SK-N-SH treated with all-trans-retinoic acid at 6 μM for 48 hours (cell line): ENCODE measurements at regions not wholly inside any gene's neighbourhood (a gene's known extent, or its start where the extent isn't known, plus 50 kb on each side); places are given as distances from the start of the nearest gene placed in this dataset.

Experiments
- ATAC-seq: fragments of 200-7000 bp; cut with Tn5 transposase; 3 replicates; pipeline ENCODE4 v1.9.1; 2020; ENCODE audit warnings: mild to moderate bottlenecking, moderate library complexity
- ARNTL ChIP-seq: fragments of 450-650 bp; formaldehyde crosslinking; IDR thresholded peaks from 2 replicates; pipeline ENCODE4 v1.5.0; 2020; ENCODE audit warnings: low read depth, mild to moderate bottlenecking, moderate library complexity, borderline replicate concordance
- BACH2 ChIP-seq: fragments of 250-450 bp; sonication (Bioruptor Pico); IDR thresholded peaks from 2 replicates; pipeline ENCODE4 v1.9.0; 2021; ENCODE audit warnings: mild to moderate bottlenecking, borderline replicate concordance
- CSDC2 ChIP-seq: fragments of 250-450 bp; sonication (Bioruptor Pico); IDR thresholded peaks from 2 replicates; pipeline ENCODE4 v1.5.0; 2020; ENCODE audit warnings: mild to moderate bottlenecking, moderate library complexity
- ESRRG ChIP-seq: fragments of 250-450 bp; sonication (Bioruptor Pico); IDR thresholded peaks from 2 replicates; pipeline ENCODE4 v1.6.1; 2021; ENCODE audit warnings: mild to moderate bottlenecking
- GLIS3 ChIP-seq: fragments of 250-450 bp; sonication (Bioruptor Pico); IDR thresholded peaks from 2 replicates; pipeline ENCODE4 v1.5.0; 2020; ENCODE audit warnings: mild to moderate bottlenecking, moderate library complexity
- ISL1 ChIP-seq: fragments of 250-450 bp; sonication (Bioruptor Pico); IDR thresholded peaks from 2 replicates; pipeline ENCODE4 v2.1.2; 2022; ENCODE audit warnings: mild to moderate bottlenecking, moderate library complexity
- OSR1 ChIP-seq: fragments of 250-450 bp; sonication (Bioruptor Pico); IDR thresholded peaks from 2 replicates; pipeline ENCODE4 v1.8.0; 2022; ENCODE audit warnings: moderate library complexity, mild to moderate bottlenecking, inconsistent platforms
- PPARA ChIP-seq: fragments of 250-450 bp; sonication (Bioruptor Pico); IDR thresholded peaks from 2 replicates; pipeline ENCODE4 v1.5.0; 2020; ENCODE audit warnings: mild to moderate bottlenecking, borderline replicate concordance
- RARB ChIP-seq: fragments of 250-450 bp; sonication (Bioruptor Pico); IDR thresholded peaks from 2 replicates; pipeline ENCODE4 v1.8.0; 2021; ENCODE audit warnings: mild to moderate bottlenecking, moderate library complexity
- SNAI2 ChIP-seq: fragments of 250-450 bp; sonication (Bioruptor Pico); IDR thresholded peaks from 2 replicates; pipeline ENCODE4 v1.5.0; 2020; ENCODE audit warnings: mild to moderate bottlenecking, moderate library complexity
- TCF4 ChIP-seq: fragments of 250-450 bp; sonication (Bioruptor Pico); IDR thresholded peaks from 2 replicates; pipeline ENCODE4 v1.8.0; 2021; ENCODE audit warnings: mild to moderate bottlenecking, moderate library complexity, borderline replicate concordance
- TOX ChIP-seq: fragments of 250-450 bp; sonication (Bioruptor Pico); IDR thresholded peaks from 2 replicates; pipeline ENCODE4 v1.8.0; 2021; ENCODE audit warnings: mild to moderate bottlenecking, moderate library complexity, borderline replicate concordance
- ZC3H10 ChIP-seq: fragments of 250-450 bp; sonication (Bioruptor Pico); IDR thresholded peaks from 2 replicates; pipeline ENCODE4 v1.5.1; 2021; ENCODE audit warnings: mild to moderate bottlenecking, moderate library complexity
- ZFP3 ChIP-seq: fragments of 250-450 bp; sonication (Bioruptor Pico); IDR thresholded peaks from 2 replicates; pipeline ENCODE4 v1.5.0; 2020; ENCODE audit warnings: mild to moderate bottlenecking, moderate library complexity
- ZFP30 ChIP-seq: fragments of 450-650 bp; formaldehyde crosslinking; IDR thresholded peaks from 2 replicates; pipeline ENCODE4 v1.5.0; 2022; ENCODE audit warnings: mild to moderate bottlenecking, moderate library complexity
- ZNF565 ChIP-seq: fragments of 450-650 bp; formaldehyde crosslinking; conservative IDR thresholded peaks from 2 replicates; pipeline ENCODE4 v1.5.0; 2020; ENCODE audit warnings: low read depth, mild to moderate bottlenecking, moderate library complexity
- ZNF70 ChIP-seq: fragments of 450-650 bp; formaldehyde crosslinking; IDR thresholded peaks from 2 replicates; pipeline ENCODE4 v1.5.0; 2020; ENCODE audit warnings: mild to moderate bottlenecking, moderate library complexity
- ZNF8 ChIP-seq: fragments of 450-650 bp; formaldehyde crosslinking; IDR thresholded peaks from 2 replicates; pipeline ENCODE4 v1.5.0; 2020; ENCODE audit warnings: mild to moderate bottlenecking, moderate library complexity
- TF ChIP-seq, protein P1 (sequence below): fragments of 250-450 bp; sonication (Bioruptor Pico); IDR thresholded peaks from 2 replicates; pipeline ENCODE4 v1.5.1; 2020; ENCODE audit warnings: low read depth, mild to moderate bottlenecking, moderate library complexity
- TF ChIP-seq, protein P2 (sequence below): fragments of 250-450 bp; sonication (Bioruptor Pico); IDR thresholded peaks from 2 replicates; pipeline ENCODE4 v1.8.0; 2021; ENCODE audit warnings: low read depth, mild to moderate bottlenecking, moderate library complexity, borderline replicate concordance
- TF ChIP-seq, protein P3 (sequence below): fragments of 250-450 bp; sonication (Bioruptor Pico); IDR thresholded peaks from 2 replicates; pipeline ENCODE4 v1.8.0; 2020; ENCODE audit warnings: mild to moderate bottlenecking, moderate library complexity, borderline replicate concordance
- TF ChIP-seq, protein P4 (sequence below): fragments of 250-450 bp; sonication (Bioruptor Pico); IDR thresholded peaks from 2 replicates; pipeline ENCODE4 v1.5.0; 2020; ENCODE audit warnings: mild to moderate bottlenecking, moderate library complexity
- TF ChIP-seq, protein P5 (sequence below): fragments of 250-450 bp; sonication (Bioruptor Pico); IDR thresholded peaks from 2 replicates; pipeline ENCODE4 v1.5.1; 2021; ENCODE audit warnings: mild to moderate bottlenecking, moderate library complexity

DNA sequence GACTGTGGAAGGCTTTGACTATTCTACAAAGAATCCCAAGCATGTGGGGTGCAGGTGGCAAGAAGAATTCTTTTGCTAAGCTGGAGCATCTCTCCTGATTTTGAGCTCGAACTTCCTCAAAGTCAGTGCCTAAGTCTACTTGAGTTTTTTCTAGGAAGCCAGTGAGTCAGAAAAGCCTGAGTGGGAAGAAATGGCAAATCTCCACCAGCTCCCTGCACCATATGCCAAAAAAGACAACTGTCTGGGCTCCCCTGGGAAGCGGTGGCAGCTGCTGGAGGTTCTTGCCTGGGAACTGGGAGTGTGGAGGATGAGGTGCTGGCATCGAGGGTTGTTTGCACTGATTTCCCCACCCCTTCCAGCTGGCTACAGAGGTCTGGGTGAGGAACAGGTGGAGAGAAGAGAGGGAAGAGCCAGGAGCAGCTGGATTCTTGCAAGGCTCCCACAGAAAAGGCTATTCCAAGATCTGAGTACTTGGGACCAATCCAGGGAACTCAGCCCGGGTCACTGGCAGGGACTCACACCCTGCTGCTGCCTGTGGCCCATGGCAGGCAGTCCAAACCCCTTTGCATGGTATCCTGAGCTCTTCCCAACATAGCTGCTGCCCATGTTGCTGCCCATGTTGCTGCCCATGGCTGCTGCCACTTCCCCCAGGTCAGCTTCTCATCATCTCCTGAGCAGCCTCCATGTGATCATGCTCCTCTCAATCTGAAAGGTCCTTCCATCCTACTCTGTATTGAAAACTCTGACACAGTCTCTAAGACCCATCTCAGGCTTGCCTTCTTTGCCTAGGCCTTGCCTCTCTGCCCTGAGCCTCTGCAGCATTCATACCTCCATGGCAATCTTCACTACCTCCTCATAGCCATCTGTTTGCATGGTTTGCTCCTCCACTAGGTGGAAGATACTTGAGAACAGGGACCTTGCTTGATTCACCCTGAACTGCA lies 128.3 kb upstream of the SPATS2L start:
- no peak for ATAC-seq
- TF ChIP-seq ZNF565 (CRISPR knock-in tag), result no peak
- TF ChIP-seq, protein P1, sequence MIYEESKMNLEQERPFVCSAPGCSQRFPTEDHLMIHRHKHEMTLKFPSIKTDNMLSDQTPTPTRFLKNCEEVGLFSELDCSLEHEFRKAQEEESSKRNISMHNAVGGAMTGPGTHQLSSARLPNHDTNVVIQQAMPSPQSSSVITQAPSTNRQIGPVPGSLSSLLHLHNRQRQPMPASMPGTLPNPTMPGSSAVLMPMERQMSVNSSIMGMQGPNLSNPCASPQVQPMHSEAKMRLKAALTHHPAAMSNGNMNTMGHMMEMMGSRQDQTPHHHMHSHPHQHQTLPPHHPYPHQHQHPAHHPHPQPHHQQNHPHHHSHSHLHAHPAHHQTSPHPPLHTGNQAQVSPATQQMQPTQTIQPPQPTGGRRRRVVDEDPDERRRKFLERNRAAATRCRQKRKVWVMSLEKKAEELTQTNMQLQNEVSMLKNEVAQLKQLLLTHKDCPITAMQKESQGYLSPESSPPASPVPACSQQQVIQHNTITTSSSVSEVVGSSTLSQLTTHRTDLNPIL (CRISPR knock-in tag), result no peak
- no peak for TF ChIP-seq TOX (CRISPR knock-in tag)
- TF ChIP-seq TCF4 (CRISPR knock-in tag), result no peak
- TF ChIP-seq GLIS3 (CRISPR knock-in tag), result no peak
- no peak for TF ChIP-seq ARNTL (CRISPR knock-in tag)
- TF ChIP-seq OSR1 (CRISPR knock-in tag), result no peak
- no peak for TF ChIP-seq ZNF70
- TF ChIP-seq ISL1 (CRISPR knock-in tag), result no peak
- no peak for TF ChIP-seq ZNF8 (CRISPR knock-in tag)
- TF ChIP-seq ZC3H10, result no peak
- TF ChIP-seq BACH2, result no peak
- no peak for TF ChIP-seq ZFP30 (CRISPR knock-in tag)
- no peak for TF ChIP-seq SNAI2 (CRISPR knock-in tag)
- TF ChIP-seq, protein P2, sequence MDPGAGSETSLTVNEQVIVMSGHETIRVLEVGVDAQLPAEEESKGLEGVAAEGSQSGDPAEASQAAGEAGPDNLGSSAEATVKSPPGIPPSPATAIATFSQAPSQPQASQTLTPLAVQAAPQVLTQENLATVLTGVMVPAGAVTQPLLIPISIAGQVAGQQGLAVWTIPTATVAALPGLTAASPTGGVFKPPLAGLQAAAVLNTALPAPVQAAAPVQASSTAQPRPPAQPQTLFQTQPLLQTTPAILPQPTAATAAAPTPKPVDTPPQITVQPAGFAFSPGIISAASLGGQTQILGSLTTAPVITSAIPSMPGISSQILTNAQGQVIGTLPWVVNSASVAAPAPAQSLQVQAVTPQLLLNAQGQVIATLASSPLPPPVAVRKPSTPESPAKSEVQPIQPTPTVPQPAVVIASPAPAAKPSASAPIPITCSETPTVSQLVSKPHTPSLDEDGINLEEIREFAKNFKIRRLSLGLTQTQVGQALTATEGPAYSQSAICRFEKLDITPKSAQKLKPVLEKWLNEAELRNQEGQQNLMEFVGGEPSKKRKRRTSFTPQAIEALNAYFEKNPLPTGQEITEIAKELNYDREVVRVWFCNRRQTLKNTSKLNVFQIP, result no peak

DNA sequence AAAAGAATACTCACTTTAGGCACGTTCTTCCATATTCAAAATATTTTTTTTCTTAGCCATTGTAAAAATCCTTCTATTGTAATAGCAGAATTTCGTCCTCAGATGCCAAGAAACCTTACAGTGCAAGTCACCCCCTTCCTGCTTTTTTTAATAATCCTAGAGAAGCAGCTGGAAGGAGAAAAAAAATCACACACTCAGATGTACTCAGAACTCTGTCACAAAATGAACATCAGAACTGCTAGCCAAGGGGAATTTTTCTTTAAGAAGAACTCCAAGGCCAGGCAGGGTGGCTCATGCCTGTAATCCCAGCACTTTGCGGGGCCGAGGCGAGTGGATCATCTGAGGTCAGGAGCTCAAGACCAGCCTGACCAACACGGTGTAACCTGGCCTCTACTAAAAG lies 127.3 kb upstream of the SPATS2L start:
- TF ChIP-seq ARNTL (CRISPR knock-in tag) (no peak), CSDC2 (CRISPR knock-in tag) (no peak)
- no peak for ATAC-seq

DNA sequence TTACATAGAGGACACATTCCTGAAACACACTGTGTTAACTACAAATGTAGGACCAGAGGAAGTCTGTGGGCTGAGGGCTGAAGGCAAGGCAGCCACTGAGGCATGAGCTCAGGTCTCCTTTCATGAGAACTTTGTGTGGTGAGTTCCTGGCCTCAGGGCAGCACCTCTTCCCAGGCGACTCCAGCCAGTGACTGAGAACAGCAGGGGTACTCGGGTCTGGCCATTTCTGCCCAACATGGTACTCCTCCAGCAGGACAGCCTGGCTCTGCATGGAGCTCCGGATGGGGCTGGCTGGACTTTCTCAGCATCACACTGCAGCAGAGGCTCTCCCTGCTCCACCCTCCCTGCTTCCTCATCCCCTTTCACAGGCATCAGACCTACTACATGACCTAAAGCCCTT lies 125.5 kb upstream of the SPATS2L start:
- ATAC-seq, result no peak
- no peak for TF ChIP-seq OSR1 (CRISPR knock-in tag)
- no peak for TF ChIP-seq ESRRG
- no peak for TF ChIP-seq RARB (CRISPR knock-in tag)
- TF ChIP-seq, protein P3, sequence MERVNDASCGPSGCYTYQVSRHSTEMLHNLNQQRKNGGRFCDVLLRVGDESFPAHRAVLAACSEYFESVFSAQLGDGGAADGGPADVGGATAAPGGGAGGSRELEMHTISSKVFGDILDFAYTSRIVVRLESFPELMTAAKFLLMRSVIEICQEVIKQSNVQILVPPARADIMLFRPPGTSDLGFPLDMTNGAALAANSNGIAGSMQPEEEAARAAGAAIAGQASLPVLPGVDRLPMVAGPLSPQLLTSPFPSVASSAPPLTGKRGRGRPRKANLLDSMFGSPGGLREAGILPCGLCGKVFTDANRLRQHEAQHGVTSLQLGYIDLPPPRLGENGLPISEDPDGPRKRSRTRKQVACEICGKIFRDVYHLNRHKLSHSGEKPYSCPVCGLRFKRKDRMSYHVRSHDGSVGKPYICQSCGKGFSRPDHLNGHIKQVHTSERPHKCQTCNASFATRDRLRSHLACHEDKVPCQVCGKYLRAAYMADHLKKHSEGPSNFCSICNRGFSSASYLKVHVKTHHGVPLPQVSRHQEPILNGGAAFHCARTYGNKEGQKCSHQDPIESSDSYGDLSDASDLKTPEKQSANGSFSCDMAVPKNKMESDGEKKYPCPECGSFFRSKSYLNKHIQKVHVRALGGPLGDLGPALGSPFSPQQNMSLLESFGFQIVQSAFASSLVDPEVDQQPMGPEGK (CRISPR knock-in tag), result no peak
- TF ChIP-seq ZNF70, result no peak
- TF ChIP-seq, protein P4, sequence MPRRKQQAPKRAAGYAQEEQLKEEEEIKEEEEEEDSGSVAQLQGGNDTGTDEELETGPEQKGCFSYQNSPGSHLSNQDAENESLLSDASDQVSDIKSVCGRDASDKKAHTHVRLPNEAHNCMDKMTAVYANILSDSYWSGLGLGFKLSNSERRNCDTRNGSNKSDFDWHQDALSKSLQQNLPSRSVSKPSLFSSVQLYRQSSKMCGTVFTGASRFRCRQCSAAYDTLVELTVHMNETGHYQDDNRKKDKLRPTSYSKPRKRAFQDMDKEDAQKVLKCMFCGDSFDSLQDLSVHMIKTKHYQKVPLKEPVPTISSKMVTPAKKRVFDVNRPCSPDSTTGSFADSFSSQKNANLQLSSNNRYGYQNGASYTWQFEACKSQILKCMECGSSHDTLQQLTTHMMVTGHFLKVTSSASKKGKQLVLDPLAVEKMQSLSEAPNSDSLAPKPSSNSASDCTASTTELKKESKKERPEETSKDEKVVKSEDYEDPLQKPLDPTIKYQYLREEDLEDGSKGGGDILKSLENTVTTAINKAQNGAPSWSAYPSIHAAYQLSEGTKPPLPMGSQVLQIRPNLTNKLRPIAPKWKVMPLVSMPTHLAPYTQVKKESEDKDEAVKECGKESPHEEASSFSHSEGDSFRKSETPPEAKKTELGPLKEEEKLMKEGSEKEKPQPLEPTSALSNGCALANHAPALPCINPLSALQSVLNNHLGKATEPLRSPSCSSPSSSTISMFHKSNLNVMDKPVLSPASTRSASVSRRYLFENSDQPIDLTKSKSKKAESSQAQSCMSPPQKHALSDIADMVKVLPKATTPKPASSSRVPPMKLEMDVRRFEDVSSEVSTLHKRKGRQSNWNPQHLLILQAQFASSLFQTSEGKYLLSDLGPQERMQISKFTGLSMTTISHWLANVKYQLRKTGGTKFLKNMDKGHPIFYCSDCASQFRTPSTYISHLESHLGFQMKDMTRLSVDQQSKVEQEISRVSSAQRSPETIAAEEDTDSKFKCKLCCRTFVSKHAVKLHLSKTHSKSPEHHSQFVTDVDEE, result no peak
- no peak for TF ChIP-seq BACH2
- TF ChIP-seq ZFP30 (CRISPR knock-in tag), result no peak
- TF ChIP-seq ZFP3 (CRISPR knock-in tag), result no peak
- no peak for TF ChIP-seq CSDC2 (CRISPR knock-in tag)
- TF ChIP-seq SNAI2 (CRISPR knock-in tag), result no peak
- TF ChIP-seq, protein P5, sequence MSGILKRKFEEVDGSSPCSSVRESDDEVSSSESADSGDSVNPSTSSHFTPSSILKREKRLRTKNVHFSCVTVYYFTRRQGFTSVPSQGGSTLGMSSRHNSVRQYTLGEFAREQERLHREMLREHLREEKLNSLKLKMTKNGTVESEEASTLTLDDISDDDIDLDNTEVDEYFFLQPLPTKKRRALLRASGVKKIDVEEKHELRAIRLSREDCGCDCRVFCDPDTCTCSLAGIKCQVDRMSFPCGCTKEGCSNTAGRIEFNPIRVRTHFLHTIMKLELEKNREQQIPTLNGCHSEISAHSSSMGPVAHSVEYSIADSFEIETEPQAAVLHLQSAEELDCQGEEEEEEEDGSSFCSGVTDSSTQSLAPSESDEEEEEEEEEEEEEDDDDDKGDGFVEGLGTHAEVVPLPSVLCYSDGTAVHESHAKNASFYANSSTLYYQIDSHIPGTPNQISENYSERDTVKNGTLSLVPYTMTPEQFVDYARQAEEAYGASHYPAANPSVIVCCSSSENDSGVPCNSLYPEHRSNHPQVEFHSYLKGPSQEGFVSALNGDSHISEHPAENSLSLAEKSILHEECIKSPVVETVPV (CRISPR knock-in tag), result no peak
- TF ChIP-seq ARNTL (CRISPR knock-in tag), result no peak
- TF ChIP-seq ZNF565 (CRISPR knock-in tag), result no peak
- TF ChIP-seq ZC3H10, result no peak
- TF ChIP-seq, protein P1 (CRISPR knock-in tag), result no peak
- no peak for TF ChIP-seq TOX (CRISPR knock-in tag)
- TF ChIP-seq TCF4 (CRISPR knock-in tag), result no peak
- TF ChIP-seq PPARA, result no peak
